ENCODE measurements at regions not wholly inside any gene's neighbourhood (a gene's known extent, or its start where the extent isn't known, plus 50 kb on each side); places are given as distances from the start of the nearest gene placed in this dataset.

GRCh38 chr3:159600291-159600690 lies 388.3 kb upstream of the IL12A start:
- no peak for TF ChIP-seq CTCF (IDR thresholded peaks at IDR 0.05; ENCODE audit: poor library complexity, severe bottlenecking)
- TF ChIP-seq EP300 (conservative IDR thresholded peaks at IDR 0.05; ENCODE audit: poor library complexity, severe bottlenecking): no peak
- TF ChIP-seq POLR2AphosphoS5 (IDR thresholded peaks at IDR 0.05): no peak
- TF ChIP-seq TAF1 (IDR thresholded peaks at IDR 0.05; ENCODE audit: low read depth): no peak
- TF ChIP-seq EZH2 (IDR thresholded peaks at IDR 0.05; ENCODE audit: borderline replicate concordance, insufficient read depth, low read length, poor library complexity, severe bottlenecking): no peak
- TF ChIP-seq RAD21 (conservative IDR thresholded peaks at IDR 0.05): no peak
- TF ChIP-seq REST (IDR thresholded peaks at IDR 0.05; ENCODE audit: borderline replicate concordance): no peak

Data from neural cell (in vitro differentiated cells).